PFSK-1 (cell line): ENCODE measurements at regions not wholly inside any gene's neighbourhood (a gene's known extent, or its start where the extent isn't known, plus 50 kb on each side); places are given as distances from the start of the nearest gene placed in this dataset.

Experiments used
- FOXP2 ChIP-seq: optimal IDR thresholded peaks from 2 replicates; pipeline ENCODE3; 2011; ENCODE audit warnings: borderline replicate concordance, control low read depth, inconsistent platforms; ENCODE audit not compliant: insufficient read depth; ENCODE audit errors: extremely low read length, extremely low read depth
- POLR2AphosphoS5 ChIP-seq: IDR thresholded peaks from 2 replicates; pipeline ENCODE4 v1.6.1; 2012; ENCODE audit warnings: low read depth, mild to moderate bottlenecking, control low read depth, low read length, moderate library complexity
- REST ChIP-seq, 2 experiments: IDR thresholded peaks; 2 replicates each; pipeline versions ENCODE4 v1.6.1 to v1.8.0; 2011 to 2012; ENCODE audit warnings: low read depth in 2 of 2, low read length in 2 of 2, control low read depth in 1 of 2, inconsistent platforms in 1 of 2, mild to moderate bottlenecking in 1 of 2, moderate library complexity in 1 of 2; ENCODE audit not compliant: insufficient read depth in 1 of 2
- SIN3A ChIP-seq: IDR thresholded peaks from 2 replicates; pipeline ENCODE4 v1.6.1; 2012; ENCODE audit warnings: mild to moderate bottlenecking, low read length, moderate library complexity, borderline replicate concordance; ENCODE audit not compliant: insufficient read depth
- TAF1 ChIP-seq: IDR thresholded peaks from 2 replicates; pipeline ENCODE4 v1.6.1; 2012; ENCODE audit warnings: low read length, control low read depth, borderline replicate concordance; ENCODE audit not compliant: insufficient read depth

DNA sequence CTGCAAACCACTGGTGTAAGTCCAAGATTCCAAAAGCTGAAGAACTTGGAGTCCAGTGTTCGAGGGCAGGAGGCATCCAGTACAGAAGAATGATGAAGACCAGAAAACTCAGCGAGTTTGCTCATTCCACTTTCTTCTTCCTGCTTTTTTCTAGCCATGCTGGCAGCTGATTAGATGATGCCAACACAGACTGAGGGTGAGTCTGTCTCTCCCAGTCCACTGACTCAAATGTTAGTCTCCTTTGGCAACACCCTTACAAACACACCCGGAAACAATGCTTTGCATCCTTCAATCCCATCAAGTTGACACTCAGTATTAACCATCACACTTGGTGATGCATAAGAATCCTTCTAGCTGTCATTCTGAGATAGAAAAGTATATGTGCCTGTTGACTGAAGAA lies 1504.6 kb downstream of the EFNB2 start:
- TF ChIP-seq SIN3A, result no peak
- no peak for TF ChIP-seq TAF1
- TF ChIP-seq REST (IDR thresholded peaks at IDR 0.05; ENCODE audit: insufficient read depth in 1 of 2, low read depth in 2 of 2, low read length in 2 of 2), result no peak
- no peak for TF ChIP-seq POLR2AphosphoS5
- no peak for TF ChIP-seq FOXP2

GRCh38 chr13:105019073-105019472 lies 1516.4 kb downstream of the EFNB2 start:
- TF ChIP-seq FOXP2 (no peak), TAF1 (no peak), POLR2AphosphoS5 (no peak), REST (IDR thresholded peaks at IDR 0.05; ENCODE audit: insufficient read depth in 1 of 2, low read depth in 2 of 2, low read length in 2 of 2) (no peak), SIN3A (no peak)

DNA sequence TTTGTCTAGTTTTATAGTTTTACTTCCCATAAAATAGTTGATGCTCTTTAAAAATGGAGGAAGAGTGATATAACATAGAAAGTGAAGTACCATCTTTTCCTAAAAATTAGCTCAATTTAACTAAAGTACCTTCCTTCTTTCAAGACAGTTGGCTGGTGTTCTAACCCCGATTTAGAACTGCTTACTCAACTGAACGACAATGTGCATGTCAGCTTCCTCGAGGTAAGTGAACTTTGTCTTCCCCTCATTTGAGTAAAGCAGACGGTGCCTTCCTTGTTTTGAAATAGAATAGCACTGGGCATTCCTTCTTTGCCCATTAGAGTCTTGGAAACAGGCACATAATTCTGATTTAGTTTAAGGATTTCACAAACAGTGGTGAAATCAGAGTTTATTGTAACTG lies 1519.2 kb downstream of the EFNB2 start:
- TF ChIP-seq POLR2AphosphoS5, result no peak
- TF ChIP-seq REST (IDR thresholded peaks at IDR 0.05; ENCODE audit: insufficient read depth in 1 of 2, low read depth in 2 of 2, low read length in 2 of 2), result no peak
- no peak for TF ChIP-seq TAF1
- TF ChIP-seq FOXP2, result no peak
- TF ChIP-seq SIN3A, result no peak

GRCh38 chr13:105008604-105009003 lies 1526.9 kb downstream of the EFNB2 start:
- TF ChIP-seq TAF1 (no peak), SIN3A (no peak), REST (IDR thresholded peaks at IDR 0.05; ENCODE audit: insufficient read depth in 1 of 2, low read depth in 2 of 2, low read length in 2 of 2) (no peak), POLR2AphosphoS5 (no peak), FOXP2 (no peak)

DNA sequence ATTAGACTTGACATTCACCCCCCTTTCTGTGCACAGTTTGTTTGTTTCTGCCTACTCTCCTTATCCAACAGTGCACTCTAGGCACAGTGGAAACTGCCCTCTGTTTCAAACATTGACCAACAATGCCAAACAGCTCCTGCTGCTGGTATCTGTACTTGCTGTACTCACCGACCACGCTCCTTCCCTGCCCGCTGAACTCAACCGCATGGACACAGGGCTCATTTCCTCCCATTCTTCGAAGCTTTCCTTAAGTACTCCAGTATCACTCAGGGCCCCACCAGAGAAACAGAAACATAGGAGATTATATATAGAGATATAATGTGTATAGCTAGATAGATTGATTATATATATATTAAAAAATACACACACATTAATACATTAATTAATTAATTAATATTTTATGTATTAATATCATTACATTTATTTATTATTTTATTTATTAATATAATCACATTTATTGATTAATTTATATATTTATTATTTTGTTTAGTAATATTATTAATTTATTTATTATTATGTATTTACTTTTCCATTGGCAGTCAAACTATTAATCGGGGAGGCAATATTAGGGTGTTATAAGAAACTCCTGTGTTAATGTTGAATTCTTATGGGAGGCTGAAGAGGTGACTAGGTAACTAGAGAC lies 1528.2 kb downstream of the EFNB2 start:
- TF ChIP-seq TAF1, result no peak
- TF ChIP-seq REST (IDR thresholded peaks at IDR 0.05; ENCODE audit: insufficient read depth in 1 of 2, low read depth in 2 of 2, low read length in 2 of 2), result no peak
- no peak for TF ChIP-seq POLR2AphosphoS5
- TF ChIP-seq SIN3A, result no peak
- TF ChIP-seq FOXP2, result no peak
